GM20000 (cell line): ENCODE measurements at regions not wholly inside any gene's neighbourhood (a gene's known extent, or its start where the extent isn't known, plus 50 kb on each side); places are given as distances from the start of the nearest gene placed in this dataset.

Experiments used
- DNase-seq: peaks from one replicate; pipeline ENCODE4 v3.0.0; 2012; ENCODE audit warnings: low spot score
- TF ChIP-seq, protein P1 (sequence below): IDR thresholded peaks from 2 replicates; pipeline ENCODE4 v1.5.1; 2012; ENCODE audit warnings: mild to moderate bottlenecking, control low read depth; ENCODE audit errors: extremely low read depth, missing control alignments

DNA sequence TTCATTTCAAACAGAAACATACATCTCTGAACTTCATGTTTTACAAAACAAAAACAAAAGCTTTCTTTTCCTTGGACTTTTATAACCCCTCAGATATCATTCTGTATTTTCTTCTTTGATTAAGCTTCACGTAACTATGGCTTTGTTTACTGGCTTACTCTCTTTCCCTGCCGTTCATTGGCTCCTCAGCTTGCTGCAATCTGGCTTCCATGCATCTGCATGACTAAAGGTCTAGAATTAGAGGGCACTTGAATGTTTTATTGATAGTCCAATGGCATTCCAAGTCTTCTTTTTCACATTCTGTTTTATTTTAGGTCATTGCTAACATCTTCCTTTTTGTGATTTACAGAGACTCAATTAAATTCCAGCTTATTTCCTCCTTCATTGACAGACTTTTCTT lies 487.6 kb downstream of the GRXCR1 start:
- TF ChIP-seq, protein P1, sequence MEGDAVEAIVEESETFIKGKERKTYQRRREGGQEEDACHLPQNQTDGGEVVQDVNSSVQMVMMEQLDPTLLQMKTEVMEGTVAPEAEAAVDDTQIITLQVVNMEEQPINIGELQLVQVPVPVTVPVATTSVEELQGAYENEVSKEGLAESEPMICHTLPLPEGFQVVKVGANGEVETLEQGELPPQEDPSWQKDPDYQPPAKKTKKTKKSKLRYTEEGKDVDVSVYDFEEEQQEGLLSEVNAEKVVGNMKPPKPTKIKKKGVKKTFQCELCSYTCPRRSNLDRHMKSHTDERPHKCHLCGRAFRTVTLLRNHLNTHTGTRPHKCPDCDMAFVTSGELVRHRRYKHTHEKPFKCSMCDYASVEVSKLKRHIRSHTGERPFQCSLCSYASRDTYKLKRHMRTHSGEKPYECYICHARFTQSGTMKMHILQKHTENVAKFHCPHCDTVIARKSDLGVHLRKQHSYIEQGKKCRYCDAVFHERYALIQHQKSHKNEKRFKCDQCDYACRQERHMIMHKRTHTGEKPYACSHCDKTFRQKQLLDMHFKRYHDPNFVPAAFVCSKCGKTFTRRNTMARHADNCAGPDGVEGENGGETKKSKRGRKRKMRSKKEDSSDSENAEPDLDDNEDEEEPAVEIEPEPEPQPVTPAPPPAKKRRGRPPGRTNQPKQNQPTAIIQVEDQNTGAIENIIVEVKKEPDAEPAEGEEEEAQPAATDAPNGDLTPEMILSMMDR: no peak
- no peak for DNase-seq

DNA sequence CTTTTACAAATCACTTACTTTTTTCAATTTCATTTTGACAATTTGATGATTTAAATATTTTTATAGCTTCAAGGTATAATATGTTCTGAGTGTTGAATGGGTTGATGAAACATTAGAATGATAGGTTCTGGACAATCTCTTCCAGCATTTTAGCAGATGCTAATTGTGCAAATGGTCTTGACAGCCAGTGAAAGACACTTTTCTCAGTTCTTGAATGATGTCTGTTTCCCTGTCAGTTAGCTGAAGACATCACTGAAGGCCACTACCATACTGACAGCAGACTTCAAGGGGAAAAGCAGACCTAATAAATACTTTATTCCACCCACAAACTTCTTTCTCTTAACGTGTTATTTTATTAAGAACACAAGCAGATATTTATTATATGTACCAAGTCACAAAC lies 498.6 kb downstream of the GRXCR1 start:
- TF ChIP-seq, protein P1: no peak
- DNase-seq: no peak

DNA sequence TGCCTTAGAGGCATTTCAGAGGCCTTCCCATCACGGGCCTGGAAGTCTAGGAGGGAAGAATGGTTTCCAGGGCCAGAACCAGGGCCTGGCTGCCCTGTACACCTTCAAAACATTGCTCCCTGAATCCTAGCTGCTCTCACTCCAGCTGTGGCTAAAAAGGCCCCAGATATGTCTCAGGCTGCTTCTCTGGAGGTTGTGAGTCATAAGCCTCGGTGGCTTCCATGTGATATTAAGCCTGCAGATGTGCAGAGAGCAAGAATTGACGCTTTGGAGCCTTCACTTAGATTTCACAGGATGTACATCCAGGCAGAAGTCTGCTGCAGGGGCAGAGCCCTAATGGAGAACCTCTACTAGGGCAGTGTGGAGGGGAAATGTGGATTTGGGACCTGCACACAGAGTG lies 502.5 kb downstream of the GRXCR1 start:
- no peak for DNase-seq
- TF ChIP-seq, protein P1: no peak

DNA sequence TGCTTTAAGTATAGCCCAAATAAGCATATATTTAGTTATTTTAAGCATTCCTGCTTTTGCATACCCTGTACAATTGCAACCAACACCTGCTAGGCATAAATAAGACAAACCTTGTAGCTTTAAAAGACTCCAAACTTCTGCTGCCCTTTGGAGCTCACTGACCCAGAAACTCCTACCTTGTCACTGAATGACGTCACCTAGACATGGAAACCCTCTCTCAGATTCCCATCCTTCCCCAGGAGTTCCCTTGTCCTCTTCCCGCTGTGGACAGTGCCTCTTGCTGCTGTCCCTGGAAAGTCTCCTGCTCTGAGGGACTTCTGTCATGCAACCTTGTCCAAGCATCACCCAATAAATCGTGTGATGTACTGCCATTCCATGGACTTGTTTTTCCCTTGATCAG lies 507.2 kb downstream of the GRXCR1 start:
- TF ChIP-seq, protein P1: no peak
- no peak for DNase-seq

DNA sequence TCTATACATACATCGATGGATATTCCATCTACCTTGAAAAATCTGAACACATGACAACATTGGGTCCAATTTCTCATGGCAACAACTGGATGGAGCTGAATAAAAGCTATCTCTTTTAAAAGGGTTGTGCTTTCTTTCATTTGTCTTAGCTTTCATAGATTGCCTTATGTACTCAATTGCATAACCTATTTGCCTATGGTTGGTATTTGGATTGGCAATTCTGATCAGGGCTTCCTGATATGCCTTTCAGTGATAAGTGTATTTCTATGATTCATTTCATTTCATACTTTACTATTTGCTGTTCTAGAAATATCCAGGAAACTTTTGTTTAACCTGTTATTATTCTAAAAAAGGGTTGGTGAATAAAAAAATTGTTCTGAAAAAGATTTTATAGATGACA lies 509.9 kb downstream of the GRXCR1 start:
- no peak for DNase-seq
- TF ChIP-seq, protein P1: no peak

DNA sequence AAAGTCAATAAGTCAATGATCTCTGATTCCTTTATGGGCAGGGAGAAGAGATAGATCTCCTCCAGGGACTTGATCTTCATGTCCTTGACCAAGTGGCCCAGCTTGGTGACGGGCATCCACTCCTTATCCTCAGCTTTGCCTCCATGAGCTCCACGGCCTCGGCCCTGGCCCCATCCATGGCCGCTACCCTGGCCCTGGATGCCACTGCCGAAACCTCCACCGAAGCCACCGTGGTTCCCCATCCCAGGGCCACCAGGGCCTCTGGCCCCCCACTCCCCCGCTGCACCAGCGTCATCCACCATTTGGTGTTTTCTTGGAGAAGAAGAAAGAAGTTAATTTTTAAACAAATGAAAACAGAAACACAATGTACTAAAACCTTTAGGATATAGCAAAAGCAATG lies 518.1 kb downstream of the GRXCR1 start:
- TF ChIP-seq, protein P1: no peak
- no peak for DNase-seq

DNA sequence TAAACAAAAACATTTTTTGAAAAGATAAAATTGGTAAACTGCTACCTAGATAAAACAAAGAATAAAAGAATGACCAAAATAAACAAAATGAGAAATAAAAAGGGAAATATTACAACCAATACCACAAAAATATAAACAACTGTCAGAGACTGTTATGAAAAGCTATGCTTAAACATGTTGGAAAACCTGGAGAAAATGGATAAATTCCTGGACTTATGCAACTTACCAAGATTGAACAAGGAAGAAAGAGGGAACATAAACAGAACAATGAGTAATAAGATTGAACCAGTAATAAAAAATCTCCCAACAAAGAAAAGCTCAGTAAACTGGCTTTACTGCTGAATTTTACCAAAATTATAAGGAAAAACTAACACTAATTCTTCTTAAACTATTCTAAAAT lies 518.7 kb downstream of the GRXCR1 start:
- TF ChIP-seq, protein P1: no peak
- DNase-seq: no peak
